Cerebellar cortex (tissue), 1 donor: ENCODE measurements at regions not wholly inside any gene's neighbourhood (a gene's known extent, or its start where the extent isn't known, plus 50 kb on each side); places are given as distances from the start of the nearest gene placed in this dataset.
"Not testable (repeated sequence)": the region's sequence is repeated elsewhere in the genome, so short reads cannot be mapped to it uniquely, and the experiment has no call there.

Source experiments
- DNase-seq: peaks from one replicate; pipeline ENCODE4 v3.0.0-alpha.2; 2015; ENCODE audit warnings: low spot score

DNA sequence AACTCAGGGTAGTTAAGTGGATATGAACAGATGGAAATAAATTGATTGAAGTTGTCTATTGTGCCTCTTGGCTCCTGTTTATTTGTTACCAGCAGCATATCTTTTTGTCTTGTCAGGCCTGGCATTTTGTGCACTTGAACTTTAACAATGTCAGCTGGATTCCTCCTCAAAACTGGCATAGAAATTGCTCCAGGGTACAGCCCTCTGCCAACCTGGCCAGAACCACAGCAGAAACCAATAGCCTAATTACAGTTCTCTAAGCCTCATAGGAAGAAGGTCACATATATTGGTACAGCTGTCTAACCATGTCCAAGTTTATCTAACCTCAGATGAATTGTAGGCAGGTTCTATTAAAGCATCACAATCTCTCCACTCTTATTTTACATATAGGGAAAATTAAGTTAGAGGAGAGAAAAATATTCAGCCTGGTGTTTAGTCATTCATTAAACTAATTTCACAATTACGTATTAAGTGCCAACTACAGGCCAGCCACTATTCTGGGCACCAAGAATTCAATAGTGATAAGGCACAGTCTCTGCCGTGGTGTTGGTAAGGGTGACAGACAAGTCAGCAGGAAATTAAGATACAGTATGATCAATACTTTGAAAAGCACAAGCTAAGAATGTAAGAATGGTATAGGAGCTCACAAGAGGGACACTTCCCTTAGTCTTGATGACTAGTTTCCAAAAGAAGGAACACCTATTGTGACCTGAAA lies 452.9 kb upstream of the NECTIN3 start:
- DNase-seq = no peak

DNA sequence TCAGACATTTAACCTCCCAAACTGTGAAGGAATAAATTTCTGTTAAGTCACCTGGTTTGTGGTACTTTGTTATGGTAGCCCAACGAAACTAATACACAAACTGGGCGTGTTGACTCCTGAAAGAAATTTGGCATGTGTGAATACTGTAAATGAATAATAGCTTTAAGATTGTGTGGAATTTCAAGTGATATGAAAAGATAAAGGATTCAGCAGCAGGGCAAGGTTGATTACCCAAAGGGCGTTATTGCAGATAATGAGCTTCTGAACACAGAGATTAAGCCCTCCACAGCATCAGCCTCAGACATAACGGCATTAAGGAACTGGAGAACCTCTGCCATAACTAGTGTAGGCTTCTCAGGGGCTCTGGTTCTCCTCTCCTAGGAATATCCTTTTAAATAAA lies 451.5 kb upstream of the NECTIN3 start:
- no peak for DNase-seq

DNA sequence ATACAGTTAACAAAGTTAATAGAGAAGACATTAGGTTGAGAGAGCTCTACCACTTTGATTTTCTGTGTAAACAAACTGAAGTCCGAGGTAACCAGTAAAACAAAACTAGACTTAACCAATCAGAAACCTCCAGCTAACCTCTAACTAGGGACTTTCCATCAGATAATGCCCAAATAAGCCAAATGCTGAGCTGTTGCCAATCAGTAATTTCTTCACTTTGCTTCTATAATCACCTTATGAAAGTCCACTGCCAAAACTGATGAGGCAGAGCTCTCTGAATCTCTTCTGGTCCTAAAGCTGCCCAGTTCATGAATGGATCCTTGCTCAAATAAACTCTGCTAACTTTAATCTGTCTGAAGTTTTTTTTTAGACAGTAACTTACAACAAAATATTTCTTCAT lies 448.0 kb upstream of the NECTIN3 start:
- no peak for DNase-seq

DNA sequence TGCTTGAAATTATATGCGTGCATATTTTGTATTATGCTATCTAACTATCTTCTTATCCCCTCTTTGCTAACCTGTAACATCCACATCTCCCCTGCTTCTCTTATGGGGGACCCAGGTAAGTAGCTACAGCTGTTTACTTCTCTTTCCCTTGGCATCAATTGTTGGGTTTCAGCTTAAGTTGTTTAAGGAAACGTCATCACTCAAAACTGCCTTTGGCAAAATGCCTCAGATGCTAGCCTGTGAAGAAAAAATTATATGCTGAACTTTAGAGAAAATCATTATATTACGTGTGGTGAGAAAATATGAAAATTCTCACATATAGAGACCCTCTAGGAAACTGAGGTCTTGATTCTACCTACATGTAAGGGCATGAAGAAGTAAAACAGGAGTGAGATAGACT lies 447.0 kb upstream of the NECTIN3 start:
- no peak for DNase-seq

DNA sequence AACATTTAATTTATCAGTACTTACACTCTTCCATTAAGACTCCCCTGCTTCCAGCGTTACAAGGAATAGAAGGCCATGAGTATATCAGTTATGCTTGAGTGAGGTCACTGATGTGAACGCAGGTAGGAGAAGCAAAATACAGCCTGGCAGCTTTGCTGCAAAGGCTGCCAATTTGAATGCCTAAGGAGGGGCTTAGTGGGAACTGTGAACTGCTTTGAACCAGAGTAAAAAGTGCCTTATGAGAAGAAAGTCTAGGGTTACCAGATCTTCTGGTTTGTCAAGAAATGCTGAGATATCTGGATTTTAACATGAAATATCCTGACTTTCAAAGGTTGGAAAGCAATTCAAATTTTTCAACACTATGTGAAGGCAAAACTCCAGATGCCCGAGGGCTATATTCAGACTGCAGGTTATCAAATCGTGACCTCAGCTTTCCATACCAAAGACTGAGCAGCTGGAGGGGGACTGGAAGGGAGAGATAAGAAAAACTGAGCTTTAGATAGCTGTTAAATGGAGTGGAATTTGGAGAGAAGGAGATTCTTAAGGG lies 446.3 kb upstream of the NECTIN3 start:
- DNase-seq = no peak

DNA sequence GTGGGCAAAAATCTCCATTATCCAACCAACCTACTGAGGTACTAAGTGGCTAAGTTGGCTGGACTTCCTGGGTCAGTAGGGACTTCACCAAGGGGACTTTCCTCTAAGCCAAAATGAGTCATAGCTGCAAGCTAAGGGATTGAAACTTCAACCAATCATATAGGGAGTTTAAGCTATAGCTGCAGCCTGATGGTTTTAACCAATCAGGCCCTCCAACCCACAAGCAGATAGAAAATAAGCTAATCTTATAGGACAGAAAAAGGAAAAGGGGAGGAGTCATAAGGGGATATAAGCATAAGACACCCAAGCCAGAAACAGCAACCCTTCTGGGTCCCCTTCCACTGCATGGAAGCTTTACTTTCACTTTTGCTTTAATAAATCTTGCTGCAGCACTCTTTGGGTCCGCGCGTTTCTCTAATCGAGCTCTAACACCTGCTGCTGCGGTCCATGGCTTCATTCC lies 444.9 kb upstream of the NECTIN3 start:
- not testable (repeated sequence) for DNase-seq

DNA sequence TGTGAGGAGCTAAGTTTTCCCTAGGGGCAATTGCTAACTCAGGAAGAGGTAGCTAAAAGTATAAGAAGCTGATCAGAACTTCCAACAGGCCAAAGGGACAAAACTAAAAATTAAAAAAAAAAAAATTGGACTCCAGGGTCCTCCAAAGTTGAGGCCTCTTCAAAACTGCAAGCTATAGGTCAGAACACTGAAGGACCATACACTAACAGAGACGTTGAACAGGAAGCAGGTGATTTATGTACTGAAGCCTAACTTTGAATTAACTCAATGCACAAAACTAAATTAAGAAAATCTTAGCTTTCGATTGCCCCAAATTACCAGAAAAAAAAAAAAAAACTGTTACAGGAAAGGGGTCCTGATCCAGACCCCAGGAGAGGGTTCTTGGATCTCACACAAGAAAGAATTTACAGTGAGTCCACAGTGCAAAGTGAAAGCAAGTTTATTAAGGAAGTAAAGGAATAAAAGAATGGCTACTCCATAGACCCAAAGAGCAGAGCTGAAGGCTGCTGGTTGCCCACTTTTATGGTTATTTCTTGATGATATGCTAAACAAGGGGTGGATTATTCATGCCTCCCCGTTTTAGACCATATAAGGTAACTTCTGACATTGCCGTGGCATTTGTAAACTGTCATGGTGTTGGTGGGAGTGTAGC lies 442.8 kb upstream of the NECTIN3 start:
- DNase-seq = no peak

DNA sequence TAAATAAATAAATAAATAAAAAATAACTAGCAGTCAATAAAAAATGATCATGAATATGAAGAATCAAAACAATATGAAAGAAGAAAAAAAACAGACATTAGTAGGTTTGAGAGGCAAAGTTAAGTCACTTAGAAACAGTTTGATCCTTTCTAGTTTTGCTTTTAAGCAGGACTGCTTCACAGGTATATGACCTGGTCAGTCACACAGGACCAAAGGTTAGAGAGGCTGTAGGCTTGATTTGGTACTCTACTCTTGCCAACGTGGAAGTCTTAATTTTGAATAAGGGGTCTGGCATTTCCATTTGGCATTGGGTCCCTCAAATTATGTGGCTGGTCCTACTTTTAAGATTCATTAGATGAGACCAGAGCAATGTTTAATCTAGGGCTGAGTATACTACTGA lies 441.7 kb upstream of the NECTIN3 start:
- no peak for DNase-seq

DNA sequence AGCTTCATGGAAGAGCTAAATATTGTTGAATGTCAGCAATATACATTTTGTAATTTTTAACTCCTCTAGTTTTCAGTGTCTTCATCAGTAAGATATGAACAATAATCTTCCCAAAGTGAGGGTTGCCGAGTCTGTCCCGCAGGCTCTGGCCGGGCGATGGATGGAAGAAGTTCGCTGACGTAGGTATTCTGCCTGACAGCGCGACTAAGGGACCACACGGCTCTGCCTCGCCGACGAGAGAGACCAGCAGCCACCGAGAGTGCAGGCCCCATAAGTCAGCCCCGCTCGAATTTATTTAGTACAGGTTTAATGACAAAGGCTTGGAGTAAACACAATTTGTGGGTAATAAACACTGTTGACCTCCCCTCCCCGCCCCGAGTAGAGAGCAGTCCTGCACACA lies 427.4 kb upstream of the NECTIN3 start:
- no peak for DNase-seq

DNA sequence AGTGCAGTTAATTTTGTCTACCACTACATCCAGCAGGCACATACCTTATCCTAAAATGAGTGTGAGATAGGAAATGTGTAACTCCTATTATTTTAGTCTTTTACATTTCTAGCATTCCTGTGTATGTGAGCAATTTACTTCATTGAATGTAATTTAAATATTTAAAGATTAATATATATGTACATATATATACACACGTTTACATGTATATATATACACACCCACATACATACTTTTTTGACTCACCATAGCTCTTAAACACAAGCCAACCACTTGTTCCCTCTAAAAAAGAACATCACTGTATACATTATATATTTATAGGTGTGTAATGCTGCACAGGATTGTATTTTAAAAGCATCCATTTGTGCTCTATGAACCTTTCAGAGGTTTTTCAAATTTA lies 425.6 kb upstream of the NECTIN3 start:
- no peak for DNase-seq

DNA sequence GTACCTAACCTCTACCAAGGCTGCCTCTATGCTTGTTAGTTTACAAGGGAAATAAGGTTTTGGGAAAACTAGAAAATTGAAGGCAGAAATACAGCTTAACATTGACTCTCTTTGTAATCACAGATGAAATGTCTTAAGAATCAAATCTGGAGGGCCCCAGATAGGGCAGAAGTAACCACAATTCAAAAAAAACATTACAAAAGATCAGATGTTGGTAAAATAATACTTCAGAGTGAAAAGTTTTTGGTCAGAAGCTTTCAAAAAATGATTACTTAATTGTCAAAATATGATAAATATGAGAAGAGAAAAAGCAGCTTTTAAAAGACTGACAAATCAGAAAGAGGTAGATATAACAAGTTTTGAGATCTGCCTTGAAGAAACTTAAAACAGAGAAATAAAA lies 425.1 kb upstream of the NECTIN3 start:
- no peak for DNase-seq

DNA sequence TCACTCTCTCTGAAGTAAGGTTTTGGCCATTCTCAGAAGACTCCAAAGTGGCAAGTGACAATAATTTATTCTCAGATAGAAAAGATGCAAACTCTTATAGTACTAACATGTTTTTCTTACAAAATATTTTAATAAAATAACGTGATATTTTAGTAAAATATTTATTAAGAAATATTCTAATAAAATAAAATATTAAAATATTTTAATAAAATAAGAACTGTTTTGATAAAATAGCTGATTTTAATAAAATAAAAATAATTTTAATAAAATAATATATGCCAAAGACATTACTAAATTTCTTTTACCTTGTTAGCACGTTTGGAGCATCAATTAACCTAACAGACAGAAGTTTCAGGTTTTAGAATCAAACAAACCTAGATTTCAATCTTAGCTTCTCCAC lies 424.0 kb upstream of the NECTIN3 start:
- DNase-seq = no peak

DNA sequence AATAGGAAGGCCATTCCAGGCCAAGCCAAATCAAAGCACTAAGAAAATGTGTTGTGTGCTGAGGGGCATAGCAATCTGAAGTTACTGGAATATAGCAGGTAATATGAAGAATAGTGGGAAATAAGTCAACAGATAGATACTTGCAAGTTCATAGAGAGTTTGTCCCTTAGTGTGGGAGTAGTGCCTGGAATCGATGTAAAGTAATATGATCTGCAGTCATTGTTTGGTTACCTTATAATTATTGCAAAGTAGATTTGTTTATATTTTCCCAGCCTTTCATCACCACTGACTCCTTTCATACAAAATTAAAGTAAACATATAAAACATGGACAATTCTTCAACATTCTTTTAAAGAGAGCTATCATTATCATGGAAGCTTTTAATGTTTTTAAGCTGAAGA lies 420.9 kb upstream of the NECTIN3 start:
- no peak for DNase-seq

DNA sequence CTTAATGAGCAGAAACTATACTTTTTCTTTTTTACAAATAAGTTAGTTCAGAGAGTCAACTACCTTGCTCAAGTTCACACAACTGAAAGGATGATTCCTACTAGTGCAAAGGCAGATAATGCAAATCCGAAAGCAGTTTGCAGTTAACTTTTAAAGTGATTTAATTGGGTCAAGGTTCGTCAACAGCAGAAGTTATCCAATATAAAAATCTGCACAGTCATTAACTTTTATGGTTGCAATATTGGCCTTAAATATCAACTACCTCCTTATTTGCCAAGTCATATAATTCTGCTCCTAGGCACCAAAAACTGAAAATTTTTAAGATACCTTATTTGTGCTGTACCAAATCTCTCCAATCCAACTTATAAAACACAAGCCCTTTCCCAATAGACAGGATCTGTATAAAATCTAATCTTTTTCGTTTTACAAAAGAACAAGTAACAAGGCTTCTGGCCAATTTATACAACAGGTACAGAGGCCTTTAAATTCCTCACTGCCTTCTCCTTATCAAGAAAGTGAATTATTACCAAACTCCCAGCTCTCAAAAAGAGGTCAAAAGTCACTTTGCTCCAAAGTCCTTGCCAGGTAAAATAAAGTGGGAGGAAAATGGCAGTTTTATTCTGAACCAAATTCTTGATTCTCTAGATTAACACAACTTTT lies 416.6 kb upstream of the NECTIN3 start:
- DNase-seq = no peak

DNA sequence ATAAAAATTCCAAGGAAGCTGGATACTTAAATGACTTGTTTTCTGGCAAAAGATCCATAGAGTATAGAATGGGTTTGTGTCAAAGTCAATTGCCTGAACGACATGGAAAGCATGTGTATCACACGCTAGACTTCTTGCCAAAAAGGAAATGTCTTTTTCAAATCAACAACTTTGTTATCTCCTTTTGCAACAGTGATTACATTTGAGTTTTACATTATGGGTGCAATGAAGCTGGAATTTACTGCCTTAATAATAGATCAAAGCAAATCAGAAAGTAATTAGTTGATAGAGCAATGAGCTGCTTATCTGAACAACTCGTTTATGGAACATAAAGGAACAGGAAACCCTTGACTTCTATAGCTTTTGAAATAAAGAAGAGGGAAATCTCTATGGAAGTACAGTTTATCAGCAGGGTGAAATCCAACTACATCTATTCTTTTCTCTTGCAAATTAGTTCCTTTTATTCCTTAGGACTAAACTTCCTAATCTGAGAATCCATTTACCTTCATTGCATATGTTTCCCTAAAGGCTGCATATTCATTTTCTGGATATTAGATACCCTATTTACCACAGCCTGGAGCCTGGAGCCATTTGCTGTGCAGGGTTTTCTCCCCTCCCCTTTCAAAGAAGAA lies 415.1 kb upstream of the NECTIN3 start:
- DNase-seq = no peak

DNA sequence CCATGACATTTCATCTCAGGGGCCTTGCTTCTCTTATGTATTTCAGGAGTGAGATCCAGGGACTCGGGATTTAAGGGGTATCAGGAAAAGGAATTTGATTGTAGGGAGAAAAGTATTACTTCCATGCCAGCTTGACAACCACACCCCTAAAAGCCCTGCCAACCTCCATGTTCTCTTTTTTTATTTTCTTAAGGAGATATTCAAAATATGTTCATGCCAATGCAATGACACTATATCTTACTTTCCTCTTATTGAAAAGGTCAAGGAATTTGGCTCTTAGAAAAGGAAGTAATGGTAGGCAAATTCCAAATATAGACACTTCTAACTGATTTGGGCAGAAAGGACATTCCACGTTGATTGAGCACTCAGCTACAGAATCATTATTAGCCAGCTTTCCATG lies 407.5 kb upstream of the NECTIN3 start:
- no peak for DNase-seq

DNA sequence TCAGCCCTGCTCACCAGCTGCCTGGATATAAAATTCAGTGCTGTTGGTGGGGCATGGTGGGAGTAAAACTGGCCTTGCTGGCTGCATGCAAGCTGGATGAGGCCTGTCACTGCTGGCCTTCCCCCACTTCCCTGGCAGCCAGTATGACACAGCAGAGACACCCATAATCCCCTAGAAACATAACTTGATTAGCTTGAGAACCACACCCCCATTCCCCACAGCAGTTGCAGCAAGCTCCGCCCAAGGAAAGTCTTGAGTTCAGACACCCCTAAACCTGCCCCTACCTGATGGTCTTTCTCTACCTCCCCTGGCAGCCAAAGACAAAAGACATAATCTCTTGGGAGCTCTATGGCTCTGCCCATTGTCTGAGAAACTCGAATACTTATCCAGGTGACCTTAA lies 405.1 kb upstream of the NECTIN3 start:
- DNase-seq = no peak

DNA sequence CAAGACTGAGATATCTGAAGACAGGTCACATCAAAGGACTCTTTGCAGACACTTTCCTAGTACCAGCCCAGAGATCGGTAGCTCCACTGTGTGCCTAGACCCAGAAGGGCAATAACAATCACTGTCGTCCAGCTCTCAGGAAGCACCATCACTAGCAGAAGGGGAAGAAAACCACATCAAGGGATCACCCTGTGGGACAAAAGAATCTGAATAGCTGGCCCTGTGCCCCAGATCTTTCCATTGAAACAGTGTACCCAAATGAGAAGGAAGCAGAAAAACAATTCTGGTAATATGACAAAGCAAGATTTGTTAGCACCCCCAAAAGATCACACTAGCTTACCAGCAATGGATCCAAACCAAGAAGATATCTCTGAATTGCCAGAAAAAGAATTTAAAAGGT lies 404.4 kb upstream of the NECTIN3 start:
- DNase-seq = no peak

DNA sequence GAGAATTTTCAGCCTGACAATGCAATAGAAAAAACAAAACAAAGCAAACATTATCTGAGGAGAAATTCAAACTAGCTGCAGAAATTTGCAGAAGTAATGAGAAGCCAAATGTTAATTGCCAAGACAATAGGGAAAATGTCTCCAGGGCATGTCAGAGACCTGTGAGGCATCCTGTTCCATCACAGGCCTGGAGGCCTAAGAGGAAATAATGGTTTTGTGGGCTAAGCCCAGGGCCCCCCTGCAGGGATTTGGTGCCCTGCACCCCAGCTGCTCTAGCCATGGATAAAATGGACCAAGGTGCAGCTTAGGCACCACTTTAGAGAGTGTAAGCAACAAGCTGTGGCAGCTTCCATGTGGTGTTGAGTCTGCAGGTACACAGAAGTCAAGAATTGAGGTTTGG lies 401.2 kb upstream of the NECTIN3 start:
- no peak for DNase-seq

DNA sequence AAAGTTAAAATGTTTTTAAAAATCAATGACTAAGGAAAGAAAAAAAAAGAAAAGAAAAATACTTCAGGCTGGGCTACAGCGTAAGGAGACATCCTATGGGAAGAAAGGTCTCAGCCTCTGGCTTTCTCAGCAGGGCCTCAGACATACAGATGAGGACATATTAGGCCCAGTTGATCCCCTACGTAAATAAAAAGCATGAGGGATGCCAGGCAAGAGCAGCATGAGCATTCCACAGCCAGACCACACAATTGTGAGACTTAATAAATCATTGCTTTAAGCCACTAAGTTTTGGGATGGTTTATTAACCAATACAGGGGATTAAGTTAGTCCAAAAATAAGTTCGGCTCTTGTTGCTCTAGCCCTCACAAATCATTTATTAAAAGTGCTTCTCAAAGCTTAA lies 394.1 kb upstream of the NECTIN3 start:
- no peak for DNase-seq

DNA sequence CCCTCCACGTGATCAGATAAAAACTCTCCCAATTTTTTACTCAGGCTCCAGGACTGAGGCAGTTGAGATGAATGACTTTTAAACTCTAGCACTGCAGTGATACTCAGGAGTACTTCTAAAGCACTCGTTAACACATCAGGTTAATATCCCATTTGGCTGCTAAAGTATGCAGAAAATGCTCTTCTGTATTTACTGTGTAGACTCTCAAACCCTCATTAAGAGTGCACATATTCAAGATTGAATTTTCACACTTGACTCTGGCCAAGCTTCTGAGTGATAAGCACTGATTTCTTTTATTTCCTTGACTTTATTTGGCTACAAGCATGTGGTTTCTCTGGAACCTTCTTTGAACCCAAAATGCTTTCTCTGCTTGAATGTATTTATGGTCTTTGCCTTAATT lies 392.3 kb upstream of the NECTIN3 start:
- DNase-seq = no peak

DNA sequence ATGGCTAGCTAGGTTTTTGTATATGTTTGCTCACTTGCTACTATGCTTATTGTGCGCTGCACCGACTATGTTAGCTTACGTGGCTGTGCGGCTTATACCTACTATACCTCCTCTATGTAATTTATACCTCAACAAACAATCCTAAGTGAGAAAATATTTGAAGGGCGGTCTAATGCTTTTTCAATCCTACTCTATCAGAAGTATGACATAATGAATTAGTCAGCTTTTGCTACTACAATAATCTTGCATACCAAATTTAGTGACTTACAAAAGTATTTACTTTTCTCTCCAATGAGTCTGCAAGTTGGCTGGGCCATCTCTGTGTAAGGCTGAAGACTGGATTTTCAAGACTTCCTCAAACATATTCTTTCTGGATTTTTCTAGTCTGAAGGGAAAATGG lies 391.2 kb upstream of the NECTIN3 start:
- DNase-seq = no peak

DNA sequence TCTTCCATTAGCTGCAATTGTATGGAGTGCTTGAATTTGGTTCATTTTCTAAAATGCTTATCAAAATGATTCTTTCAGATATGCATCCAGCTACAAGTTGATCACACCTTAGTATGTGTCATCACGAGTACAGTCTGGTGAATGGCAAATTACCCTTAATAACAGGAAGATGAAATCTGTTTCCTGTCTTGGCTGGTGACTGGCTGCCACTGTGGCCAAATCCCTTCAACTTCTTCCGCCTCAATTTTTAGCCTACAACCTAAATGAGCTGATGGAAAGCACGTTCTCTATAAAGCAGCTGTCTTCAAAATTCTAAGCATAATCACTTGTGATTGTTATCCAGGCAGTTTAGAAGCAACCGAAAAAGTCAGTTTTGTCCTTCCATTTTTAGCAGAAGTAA lies 387.1 kb upstream of the NECTIN3 start:
- no peak for DNase-seq
